GM19025 (cell line): ENCODE measurements at regions not wholly inside any gene's neighbourhood (a gene's known extent, or its start where the extent isn't known, plus 50 kb on each side); places are given as distances from the start of the nearest gene placed in this dataset.

Experiments
- ATAC-seq: cut with Tn5 transposase; IDR thresholded peaks from one replicate; pipeline ENCODE4 v1.9.1; 2021; ENCODE audit warnings: mild to moderate bottlenecking, low read depth, moderate library complexity; ENCODE audit not compliant: unreplicated experiment

DNA sequence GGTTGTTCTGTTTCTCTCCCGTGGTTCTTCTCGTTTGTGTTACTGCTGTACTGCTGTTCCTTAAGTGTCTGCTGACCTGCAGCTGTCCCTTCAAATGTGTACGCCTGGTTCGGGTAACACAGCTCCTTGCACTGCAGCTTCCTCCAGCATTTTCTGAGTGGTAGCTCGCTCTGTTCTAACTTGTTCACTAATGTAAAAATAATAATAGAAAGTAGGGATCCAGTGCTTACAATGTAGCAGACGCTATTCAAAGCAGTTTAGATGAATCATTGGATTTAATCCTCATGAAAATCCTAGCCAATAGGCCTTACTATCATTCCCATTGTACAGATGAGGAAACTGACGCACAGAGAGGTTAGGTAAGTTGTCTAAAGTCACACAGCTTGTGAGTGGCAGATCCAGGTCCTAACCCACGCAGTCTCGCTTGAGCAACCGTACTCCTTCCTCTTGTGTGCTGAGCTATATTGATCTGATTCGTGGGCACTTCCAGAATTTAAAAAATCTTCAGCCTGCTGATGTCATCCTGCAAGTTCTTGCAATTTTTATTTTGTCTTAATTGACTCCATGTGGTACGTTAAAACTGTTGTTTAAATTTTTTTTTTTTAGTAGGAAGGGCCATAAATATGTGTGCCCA is 448.2 kb upstream of the FAT1 start:
- ATAC-seq, result no peak

GRCh38 chr4:187172340-187172761 is 448.7 kb upstream of the FAT1 start:
- no peak for ATAC-seq

DNA sequence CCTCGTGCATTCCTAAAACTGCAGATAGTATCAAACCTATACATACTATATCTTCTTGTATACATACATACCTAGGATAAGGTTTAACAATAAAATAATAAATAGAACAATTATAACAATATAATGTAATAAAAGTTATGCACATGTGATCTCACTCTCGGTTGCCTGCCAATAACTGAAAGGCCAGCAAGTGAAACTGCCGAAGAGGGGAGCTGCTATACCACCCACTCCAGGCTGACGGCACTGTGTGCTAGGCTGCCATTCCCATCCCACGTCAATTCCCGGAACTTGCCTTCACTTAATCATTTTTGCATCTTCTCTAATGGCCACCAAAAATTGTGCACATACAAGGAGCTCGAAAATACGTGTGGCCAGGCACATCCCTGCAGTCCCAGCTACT is 451.1 kb upstream of the FAT1 start:
- no peak for ATAC-seq

DNA sequence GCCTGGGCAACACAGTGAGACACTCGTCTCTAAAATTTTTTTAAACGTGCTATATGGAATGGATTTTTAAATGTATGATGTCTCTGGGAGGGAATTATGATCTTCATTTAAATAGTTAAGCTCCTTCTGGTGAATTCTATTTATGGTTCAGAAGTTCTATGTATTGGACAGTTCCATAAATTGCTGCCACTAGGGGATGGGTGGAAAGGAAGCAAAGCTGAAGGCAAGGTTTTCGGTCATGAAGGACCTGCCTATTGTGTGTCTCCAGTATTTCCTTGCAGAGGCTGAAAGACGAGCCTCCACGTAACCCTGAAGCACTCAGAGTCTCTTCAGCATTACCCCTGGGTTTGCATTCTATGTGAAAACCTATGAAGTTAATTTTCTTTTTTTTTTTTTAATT is 451.5 kb upstream of the FAT1 start:
- ATAC-seq, result no peak

- ATAC-seq, result no peak
Measured at GRCh38 chr4:187176261-187176910, 452.7 kb upstream of the FAT1 start.

- no peak for ATAC-seq
Measured at GRCh38 chr4:187178084-187178483, 454.4 kb upstream of the FAT1 start.

GRCh38 chr4:187178587-187178986 is 454.9 kb upstream of the FAT1 start:
- no peak for ATAC-seq

DNA sequence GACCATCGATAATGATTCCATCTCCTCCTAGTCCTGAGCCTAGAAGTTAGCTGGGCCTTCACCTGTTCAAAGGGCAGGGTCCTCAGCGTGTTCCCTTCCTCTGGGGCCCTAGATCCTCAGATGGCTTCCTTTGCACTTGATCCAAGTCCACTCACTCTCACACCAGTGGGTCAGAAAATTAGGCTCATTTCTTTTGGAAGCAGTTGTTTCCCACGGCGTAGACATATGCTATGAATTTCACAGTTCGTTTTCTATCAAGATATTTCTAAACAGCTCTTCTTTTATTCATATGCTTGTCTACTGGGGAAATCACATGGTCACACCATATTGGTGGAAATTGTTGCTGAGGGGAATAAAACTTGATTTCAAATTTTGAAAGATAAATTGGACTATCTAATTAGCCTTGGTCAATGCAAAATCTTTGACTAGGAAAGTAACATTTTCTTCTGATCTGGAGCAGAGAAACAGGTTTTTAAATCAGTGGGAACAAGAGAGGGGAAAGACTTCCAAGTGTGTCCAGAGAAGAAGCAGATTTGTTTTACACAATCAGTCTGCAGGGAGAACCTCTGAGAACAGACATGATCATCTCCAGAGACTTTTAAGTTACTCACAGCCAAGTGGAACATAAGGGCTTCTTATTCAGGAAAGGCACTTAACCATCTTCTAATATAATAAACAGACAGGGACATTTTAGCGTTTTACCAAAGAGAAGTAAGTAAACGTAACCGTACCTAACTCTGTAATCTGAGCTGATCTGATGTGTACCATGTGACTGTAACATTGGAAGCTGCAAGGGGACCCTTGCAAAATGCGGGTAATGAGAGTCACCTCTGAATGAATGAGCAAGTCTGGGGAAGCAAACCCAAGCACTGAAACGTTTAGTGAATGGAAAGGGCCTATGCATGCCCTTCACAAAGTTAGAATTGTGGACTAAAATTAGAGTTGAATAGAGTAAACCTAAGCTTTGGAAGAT is 455.7 kb upstream of the FAT1 start:
- no peak for ATAC-seq

DNA sequence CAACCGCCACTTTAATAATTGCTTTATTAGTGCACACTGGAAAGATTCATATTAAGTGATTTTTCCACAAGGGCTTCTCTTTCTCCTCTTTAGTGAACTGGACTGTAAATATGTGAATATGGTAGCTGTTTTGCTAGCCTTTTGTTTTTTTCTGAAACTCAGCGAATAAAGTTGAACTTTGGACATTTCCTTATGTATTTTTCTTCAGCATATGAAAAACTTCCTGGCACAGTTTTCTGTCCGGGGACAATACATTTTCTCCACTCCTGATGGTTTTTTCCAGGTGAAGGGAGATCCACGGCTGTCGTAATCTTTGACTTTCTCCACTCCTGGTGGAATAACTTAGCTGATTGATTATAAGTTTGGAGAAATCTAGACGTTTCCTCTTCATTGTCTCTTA is 457.4 kb upstream of the FAT1 start:
- ATAC-seq, result no peak

DNA sequence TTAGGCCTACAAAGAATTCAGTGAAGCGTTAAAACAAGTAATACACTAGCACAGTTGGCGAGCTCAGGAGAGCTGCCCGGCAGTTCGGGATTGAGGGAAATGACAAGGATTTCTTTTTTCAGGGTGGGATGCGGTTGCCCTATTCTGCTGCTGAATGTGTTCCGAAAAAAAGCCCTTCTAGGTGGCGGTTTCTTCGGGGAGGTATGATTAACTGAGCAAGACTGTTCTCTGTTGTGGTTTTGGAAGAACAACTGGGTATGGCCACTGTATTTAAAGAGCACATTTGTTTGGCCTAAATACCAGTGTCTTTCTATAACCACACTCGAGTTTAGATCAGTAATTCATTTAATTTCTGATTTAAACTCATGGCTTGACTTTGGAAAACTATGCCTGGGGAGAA is 459.7 kb upstream of the FAT1 start:
- ATAC-seq, result no peak

GRCh38 chr4:187183826-187184225 is 460.2 kb upstream of the FAT1 start:
- no peak for ATAC-seq

GRCh38 chr4:187184508-187184907 is 460.9 kb upstream of the FAT1 start:
- no peak for ATAC-seq

DNA sequence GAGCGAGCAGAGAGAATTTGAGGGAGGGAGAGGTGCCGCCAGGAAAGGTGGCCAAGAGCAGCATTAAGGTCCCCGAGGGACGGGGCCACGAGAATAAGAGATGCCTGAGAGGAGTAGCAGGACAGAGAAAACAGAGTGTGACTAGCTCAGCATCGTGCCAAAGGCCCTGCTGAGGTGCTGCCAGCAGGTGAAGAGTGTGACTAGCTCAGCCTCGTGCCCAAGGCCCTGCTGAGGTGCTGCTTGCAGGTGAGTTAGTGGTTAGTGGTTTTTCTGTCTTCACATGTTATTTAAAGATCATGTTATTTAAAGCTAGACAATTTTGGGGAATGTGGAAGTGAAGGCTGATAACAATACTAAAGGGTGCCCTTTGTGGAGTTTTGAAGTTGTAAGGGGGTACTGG is 464.5 kb upstream of the FAT1 start:
- no peak for ATAC-seq

DNA sequence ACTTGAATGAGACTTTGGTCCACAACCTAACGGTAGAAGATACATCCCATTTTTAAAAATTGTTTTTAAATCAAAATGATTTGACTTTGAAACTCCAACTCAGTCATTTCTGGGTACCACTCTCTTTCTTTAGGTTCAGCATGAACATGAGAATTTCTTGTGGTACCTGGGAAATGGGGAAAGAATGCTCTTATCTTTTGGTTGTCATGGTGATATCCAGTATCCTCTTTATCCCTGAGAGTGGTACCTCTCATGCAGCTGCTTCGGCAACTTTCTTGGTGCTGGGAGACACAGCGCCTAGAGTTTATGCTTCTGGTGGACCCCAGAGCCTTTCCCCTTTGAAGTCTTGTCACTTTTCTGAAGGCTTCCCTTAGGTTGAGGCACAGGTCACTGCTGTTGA is 465.1 kb upstream of the FAT1 start:
- no peak for ATAC-seq

- ATAC-seq, result no peak
Measured at GRCh38 chr4:187190390-187190789, 466.7 kb upstream of the FAT1 start.

GRCh38 chr4:187191676-187192075 is 468.0 kb upstream of the FAT1 start:
- ATAC-seq, result no peak

DNA sequence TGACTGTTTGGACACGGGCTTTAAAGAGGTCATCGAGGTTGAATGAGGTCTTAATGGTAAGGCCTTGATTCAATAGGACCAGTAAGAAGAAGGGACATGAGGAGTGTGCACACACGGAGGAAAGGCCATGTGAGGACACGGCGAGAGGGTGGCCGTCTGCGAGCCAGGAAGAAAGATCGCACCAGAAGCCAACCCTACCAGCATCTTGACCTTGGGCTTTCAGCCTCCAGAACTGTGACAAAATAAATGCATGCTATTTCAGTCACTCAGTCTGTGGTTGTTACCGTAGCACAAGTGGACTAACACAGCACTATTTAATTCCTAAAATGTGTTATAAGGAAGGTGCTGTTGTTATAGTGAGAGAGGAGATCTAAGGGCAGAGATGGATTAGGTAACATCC is 468.6 kb upstream of the FAT1 start:
- ATAC-seq, result no peak

GRCh38 chr4:187193141-187193540 is 469.5 kb upstream of the FAT1 start:
- no peak for ATAC-seq

DNA sequence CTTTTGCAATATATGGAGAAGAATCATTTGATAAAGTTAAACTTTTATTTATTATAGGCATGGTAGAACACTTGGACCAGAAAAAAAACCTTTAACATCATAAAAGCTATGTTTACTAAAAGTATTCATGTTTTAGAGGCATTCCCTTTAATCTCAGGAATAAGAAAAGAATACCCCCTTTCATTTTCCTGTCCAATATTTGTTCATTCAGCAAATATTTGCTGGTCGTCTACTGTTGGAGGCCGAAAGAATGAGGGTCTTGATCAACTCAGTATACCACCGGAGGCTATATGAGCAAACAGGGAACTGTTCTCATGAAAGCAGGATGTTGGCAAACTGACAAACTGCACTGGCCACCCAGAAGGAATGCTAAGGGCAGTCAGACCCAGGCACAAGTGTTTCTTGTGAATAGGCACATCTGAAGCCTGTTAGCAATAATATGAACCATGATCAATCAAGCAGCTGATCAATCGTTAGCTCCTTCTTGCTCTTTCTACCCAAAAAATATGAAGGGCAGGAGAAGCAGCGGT is 480.8 kb upstream of the FAT1 start:
- ATAC-seq, result no peak

- ATAC-seq, result no peak
Measured at GRCh38 chr4:187207931-187208330, 484.3 kb upstream of the FAT1 start.

- no peak for ATAC-seq
Measured at GRCh38 chr4:187208651-187209050, 485.0 kb upstream of the FAT1 start.
